Jurkat, Clone E6-1 (cell line): ENCODE measurements at regions not wholly inside any gene's neighbourhood (a gene's known extent, or its start where the extent isn't known, plus 50 kb on each side); places are given as distances from the start of the nearest gene placed in this dataset.

ENCODE experiments used
- DNase-seq: peaks from one replicate; pipeline ENCODE4 v3.0.0-alpha.2; 2011; ENCODE audit warnings: low read depth, low spot score
- H3K4me3 ChIP-seq: 2 replicates; pipeline ENCODE4 v1.5.1; 2011; ENCODE audit warnings: mild to moderate bottlenecking, low read length, control low read depth, moderate library complexity

DNA sequence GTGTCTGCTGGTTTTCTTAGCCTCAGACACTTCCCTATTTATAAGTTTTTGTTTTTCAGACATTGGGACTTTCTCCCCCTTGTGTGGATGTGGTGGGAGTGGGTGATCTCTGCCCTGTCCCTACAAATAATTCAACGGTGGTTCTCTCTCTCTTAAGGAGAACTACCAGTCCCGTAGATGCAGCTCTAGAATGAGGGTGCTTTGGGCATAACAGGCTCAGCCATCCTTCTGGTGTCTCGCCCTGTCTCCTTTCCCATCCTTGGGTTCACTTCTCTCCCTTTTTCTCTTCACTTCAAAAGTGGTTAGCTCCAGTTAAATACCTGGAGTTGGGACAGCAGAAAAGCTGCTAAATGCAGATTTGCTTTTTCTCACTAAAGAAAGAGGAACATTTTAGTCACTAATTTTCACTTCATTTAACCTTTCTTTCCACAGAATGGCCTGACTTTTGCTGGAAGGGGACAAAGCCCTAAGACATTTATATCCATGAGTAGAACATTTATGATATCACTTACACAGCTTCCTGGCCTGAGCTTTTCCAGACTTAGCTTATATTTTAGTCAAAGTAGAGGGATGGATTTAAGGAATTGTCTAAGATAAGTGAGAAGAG is 121.2 kb upstream of the CXCR4 start:
- no peak for DNase-seq
- H3K4me3 ChIP-seq, result no peak overlapping the region

- DNase-seq, result peak; percentile 55
- H3K4me3 ChIP-seq, result peak overlapping the region; percentile 4
Measured at GRCh38 chr2:136238286-136239078, 120.5 kb upstream of the CXCR4 start.

DNA sequence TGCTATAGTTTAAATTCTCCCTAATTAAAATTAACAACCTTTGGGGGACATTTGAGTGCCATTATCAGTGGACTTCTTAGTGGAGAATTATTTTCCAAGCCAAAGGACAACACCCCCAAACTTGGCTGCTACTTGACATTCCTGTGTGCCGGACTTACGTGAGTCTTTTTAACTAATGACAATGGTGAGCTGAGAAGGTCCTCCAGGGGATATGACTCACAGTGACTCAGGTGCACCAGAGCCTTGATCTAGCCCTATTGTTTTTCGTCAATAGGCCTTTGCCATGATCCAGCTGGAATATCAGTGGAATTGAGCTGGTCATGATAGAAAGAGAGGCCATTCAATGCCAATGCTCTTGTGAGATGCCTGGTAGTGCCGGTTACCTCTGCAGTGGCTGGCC is 118.1 kb upstream of the CXCR4 start:
- no peak overlapping the region for H3K4me3 ChIP-seq

GRCh38 chr2:136235546-136235945 is 117.6 kb upstream of the CXCR4 start:
- DNase-seq, result no peak
- no peak overlapping the region for H3K4me3 ChIP-seq

More for the DNA sequence above, 118.1 kb upstream of the CXCR4 start:
- DNase-seq, result no peak

GRCh38 chr2:136234261-136234660 is 116.3 kb upstream of the CXCR4 start:
- H3K4me3 ChIP-seq, result no peak overlapping the region
- no peak for DNase-seq

- DNase-seq, result no peak
- no peak overlapping the region for H3K4me3 ChIP-seq
Measured at GRCh38 chr2:136233298-136233697, 115.3 kb upstream of the CXCR4 start.

DNA sequence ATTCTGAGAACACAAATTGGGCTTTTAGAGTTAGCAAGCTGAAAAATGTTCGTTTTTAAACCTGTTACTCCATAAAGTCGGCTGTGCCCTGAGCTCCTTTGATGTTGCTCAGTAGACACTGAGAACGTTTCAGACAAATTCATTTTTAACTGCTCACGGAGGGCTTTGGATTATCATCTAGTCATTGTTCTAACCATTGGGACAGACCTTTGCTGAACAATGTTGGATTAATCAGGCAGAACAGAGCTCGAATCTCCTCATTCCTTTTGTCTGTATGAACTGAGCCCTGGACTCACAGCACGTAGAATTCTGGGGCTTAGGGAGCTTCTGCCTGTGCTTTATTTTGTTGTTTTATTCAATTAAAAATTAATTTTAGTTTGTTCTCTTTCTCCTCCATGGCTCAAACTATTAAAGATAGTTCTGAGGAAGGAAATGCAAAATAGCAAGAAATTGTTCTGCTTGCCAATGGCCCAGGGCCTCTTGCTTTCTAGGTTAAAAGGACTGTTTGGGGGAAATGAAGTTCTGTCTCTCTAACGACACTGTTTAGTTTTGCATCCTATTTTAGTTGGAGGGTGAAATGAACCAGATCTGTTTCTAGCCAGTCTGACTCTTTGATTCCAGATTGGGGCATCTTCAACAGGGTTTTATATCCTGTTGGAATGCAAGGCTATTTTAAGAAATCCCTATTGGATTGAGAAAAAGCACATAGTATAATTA is 114.7 kb upstream of the CXCR4 start:
- H3K4me3 ChIP-seq, result no peak overlapping the region
- no peak for DNase-seq

DNA sequence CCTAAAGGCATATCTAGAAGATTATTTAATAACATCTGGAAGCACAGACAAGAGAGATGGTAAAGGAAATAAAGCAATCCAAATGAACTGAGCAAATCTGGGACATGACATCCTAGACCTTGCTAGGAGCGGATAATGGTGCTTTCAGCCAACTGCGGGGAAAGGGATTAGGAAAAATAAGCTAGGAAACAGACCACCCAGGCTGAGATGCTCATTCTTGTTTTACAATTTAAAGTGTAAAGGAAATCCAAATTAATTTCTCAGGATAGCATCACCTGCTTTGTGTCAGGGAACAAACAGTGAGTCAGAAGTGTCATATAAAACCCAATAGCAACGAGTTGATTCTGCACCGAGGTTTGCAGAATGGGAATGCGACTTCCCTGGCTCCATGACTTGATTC is 112.5 kb upstream of the CXCR4 start:
- no peak for DNase-seq
- H3K4me3 ChIP-seq, result no peak overlapping the region

GRCh38 chr2:136226903-136227302 is 109.0 kb upstream of the CXCR4 start:
- no peak overlapping the region for H3K4me3 ChIP-seq
- no peak for DNase-seq

- H3K4me3 ChIP-seq, result no peak overlapping the region
- DNase-seq, result no peak
Measured at GRCh38 chr2:136225950-136226835, 108.2 kb upstream of the CXCR4 start.

DNA sequence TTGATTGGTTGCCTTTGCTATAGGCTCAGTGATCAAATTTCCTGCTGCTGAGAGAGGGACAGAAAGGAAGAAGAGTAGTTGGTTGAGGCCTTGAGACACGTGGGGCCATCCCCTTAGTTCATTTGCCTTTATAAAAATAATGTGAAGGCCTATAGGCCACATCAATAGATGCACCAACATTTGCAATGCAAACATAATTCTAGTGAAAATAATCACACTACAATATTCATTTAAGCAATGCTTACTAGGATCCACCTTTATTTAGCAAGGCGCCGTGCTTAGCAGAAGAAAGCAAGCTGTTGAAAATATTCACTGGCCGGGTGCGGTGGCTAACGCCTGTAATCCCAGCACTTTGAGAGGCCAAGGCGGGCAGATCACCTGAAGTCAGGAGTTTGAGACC is 105.3 kb upstream of the CXCR4 start:
- H3K4me3 ChIP-seq, result no peak overlapping the region
- DNase-seq, result no peak

DNA sequence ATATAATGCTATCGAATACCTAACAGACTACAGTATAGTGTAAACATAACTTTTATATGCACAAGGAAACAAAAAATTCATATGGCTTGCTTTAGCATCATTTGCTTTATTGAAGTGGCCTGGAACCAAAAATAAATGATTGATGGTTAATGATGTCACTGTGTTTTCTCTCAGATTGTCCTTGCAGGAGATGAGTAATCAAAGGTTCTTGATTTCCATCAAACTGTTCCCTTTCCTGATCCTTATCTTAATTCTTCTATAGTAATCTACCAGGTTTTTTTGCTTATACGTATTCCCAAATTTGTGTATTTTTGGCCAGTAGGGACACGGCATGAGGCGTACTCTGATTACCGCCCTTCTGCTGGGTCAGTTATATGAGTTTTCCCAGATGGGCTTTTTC is 104.9 kb upstream of the CXCR4 start:
- H3K4me3 ChIP-seq, result no peak overlapping the region
- no peak for DNase-seq

- no peak overlapping the region for H3K4me3 ChIP-seq
- DNase-seq, result no peak
Measured at GRCh38 chr2:136221026-136221425, 103.1 kb upstream of the CXCR4 start.

- no peak overlapping the region for H3K4me3 ChIP-seq
- DNase-seq, result no peak
Measured at GRCh38 chr2:136219963-136220362, 102.0 kb upstream of the CXCR4 start.

GRCh38 chr2:136219341-136219740 is 101.4 kb upstream of the CXCR4 start:
- no peak overlapping the region for H3K4me3 ChIP-seq
- DNase-seq, result no peak

DNA sequence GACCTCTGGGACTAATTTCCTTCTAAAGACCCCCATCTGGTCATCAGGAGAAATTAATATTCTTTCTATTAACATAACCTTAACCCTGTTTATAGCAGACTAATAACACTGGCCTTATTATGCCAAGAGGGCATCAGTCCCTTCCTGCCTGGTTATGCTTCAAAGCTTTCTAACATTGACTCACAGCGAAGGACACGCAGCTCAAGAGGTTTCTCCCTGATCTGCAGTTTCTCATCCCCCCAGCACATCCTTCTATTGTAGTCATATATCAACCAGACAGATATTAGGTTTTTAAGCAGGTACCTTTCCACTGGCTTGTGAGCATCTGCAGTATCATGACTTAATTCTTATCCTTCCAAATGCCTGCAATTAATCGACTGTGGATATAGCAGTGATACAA is 100.0 kb upstream of the CXCR4 start:
- no peak for DNase-seq
- no peak overlapping the region for H3K4me3 ChIP-seq

GRCh38 chr2:136215908-136216472 is 98.0 kb upstream of the CXCR4 start:
- no peak for DNase-seq
- no peak overlapping the region for H3K4me3 ChIP-seq

- no peak overlapping the region for H3K4me3 ChIP-seq
- no peak for DNase-seq
Measured at GRCh38 chr2:136215449-136215848, 97.5 kb upstream of the CXCR4 start.
